ENCODE measurements at regions not wholly inside any gene's neighbourhood (a gene's known extent, or its start where the extent isn't known, plus 50 kb on each side); places are given as distances from the start of the nearest gene placed in this dataset.
"Not testable (repeated sequence)": the region's sequence is repeated elsewhere in the genome, so short reads cannot be mapped to it uniquely, and the experiment has no call there.

DNA sequence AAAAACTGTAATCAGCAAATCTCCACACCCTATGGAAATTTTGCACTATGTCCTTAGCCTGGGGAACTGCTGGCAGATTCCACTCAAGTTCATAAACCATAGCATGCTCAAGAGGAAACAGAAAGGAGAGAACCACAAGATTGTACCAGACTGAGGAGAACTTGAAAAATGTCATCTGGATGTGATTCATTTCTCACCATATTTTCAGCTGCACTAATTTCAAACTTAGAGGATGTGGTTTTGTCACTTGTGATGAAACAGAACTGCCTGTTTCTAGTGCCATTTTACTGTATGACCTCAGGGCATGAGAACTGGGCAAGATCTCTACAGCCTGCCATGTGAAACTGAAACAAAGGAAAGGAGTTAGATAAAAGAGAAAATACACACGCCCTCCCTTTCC lies 1493.1 kb upstream of the FLRT2 start:
- peak; percentile 53 to 66 for DNase-seq

DNA sequence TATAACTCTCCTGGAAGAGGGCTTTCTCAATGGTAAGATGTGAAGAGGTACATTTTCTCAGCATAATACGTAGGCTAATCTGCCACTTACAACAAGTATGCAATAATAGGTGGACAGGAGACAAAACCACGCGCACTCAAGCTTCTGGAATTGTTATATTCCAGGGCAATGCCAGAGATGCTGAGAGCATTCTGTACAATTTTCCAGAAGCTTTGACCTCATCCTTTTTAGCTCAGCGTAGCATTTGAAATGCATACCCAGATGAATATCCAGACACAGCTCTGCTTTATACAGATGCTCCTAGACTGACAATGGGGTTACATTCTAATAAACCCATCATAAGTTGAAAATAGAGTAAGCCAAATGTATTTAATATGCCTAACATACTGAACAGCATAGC lies 1492.4 kb upstream of the FLRT2 start:
- no peak for DNase-seq

DNA sequence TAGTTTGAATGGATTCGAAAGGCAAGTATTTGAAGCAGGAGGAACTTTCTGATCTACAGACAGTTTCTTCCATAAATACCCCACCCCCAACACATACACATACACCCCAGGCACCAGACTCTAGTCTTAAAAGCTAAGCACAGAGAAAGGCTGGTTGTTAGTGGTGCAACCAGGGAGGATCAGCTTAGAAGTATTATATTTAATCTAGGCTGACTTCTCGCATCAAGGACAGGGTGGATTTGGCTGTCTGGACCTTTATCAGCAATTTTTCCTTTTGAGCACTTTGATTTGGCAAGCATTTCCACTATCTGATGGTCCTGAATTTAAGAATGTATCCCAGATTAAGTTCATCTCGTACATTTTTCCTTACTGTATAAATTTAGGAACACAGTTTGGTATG lies 1489.8 kb upstream of the FLRT2 start:
- DNase-seq: no peak

DNA sequence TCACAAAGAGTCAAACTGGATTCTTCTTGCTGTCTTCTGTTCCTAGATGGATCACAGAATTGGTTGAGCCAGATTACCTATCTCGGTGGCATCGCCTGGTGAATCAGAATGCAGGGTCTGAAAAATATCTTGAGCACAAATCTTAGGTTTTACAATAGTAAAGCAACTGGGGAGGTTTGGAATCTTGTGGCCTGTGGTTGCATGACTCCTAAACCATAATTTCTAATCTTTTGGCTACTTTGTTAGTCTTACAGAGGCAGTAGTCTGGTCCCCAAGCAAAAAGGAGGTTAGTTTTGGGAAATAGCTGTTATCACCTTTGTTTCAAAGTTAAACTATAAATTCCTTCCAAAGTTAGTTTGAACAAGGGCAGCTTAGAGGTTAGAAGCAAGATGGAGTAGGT lies 1488.5 kb upstream of the FLRT2 start:
- DNase-seq: no peak

DNA sequence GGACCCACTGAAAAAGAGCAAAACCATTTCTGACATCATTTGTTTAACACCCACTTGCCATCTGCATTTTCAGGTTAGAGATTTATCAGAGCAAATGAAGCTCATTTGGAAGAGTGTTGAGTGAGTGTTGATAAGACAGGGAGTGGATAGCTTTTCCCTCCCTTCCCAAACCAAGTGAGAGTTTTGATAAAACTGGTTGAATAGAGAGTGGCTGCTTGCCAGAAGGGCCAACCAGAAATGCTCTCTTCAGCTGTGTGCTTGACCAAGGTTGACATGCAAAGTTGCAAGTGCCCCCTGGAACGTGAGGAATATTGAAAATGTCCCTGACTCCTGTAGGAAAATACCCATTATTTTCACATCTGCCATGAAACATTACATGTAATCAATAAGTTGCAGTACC lies 1487.0 kb upstream of the FLRT2 start:
- no peak for DNase-seq

DNA sequence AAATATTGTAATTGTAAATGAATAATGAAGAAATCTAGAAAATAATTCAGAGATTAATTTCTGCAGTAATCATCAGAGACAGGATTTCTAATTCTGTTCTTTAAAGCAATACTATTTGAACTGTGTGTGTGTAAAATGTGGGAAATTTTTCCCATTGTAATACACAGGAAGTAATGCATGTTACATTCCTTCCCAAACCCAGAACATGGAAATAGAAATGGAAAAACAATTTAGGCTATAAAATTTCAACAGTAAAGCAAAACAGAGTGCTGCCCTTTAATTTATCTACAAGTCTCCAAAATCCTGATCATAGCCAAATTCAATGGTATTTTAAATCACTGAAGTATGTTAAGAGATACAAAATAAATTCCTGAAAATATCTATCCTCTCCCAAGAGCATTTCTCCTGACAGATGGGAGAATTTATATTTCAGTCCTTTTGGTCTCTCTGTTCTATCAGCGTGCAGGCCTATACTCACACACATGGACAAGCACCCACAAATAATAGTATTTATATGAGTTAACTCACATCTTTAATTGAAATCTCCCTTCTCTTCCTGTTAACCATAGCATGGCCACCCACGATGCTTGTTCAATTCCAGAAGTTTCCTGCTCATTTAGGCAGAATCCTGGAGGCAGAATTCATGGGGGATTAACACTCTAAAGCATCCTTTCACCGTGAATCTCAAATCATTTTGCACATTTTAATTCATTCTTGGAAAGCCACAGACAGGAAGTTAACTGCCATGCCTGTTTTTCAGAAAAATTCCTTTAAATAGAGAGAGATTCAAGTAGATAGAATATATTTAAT lies 1465.4 kb upstream of the FLRT2 start:
- DNase-seq: no peak

DNA sequence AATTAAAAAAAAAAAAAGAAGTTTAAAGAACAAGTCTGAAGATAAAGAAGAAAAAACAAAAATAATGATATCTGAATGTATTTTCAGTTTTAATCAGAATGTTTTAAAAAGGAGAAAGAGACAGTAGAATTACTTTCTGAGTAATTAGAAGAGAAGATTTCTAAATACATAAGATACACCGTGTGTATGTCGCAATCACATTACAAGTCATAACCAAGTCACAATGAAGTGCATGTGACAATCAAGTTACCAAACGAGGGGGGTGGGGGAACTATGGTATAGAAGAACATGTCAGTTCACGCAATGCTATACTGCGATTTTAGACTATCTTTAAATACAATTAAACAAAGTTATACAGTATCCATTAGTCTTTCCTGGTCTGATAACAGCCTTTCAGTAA lies 1464.1 kb upstream of the FLRT2 start:
- DNase-seq: no peak

DNA sequence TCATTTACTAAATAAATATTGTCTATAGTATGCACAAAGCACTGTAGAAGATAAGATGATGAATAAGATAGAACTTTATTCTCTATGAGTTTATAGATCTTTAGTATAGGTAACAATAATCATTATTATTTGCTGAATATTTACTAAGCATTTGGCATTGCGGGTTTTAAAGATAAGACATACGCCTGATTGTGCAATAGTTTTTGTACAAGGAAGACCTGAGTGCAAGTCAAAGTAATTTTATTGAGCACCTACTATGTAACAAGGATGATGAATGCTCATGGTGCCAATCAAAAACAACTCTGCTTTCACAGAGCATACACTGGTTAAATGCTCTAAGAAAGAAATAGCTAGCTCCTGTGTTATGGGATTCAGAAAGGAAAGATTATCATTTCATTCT lies 1461.7 kb upstream of the FLRT2 start:
- no peak for DNase-seq

DNA sequence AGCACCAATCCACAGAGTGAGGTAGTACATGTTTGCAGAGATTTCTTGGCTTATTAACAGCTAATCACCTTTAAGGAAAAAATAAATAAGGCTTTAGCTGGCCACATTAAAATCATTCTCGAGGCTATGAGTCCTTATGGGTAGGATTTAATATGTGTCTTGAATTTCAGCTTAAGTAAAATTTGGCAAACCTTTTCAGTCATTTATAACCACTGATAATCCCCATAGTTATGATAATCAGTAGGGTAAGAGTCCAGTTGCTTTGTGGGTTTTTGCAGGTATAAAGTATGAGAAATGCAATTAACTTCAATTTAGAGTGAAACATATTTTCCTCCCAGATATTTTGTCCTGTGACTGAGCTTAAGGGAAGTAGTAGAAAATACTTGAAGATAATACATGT lies 1458.9 kb upstream of the FLRT2 start:
- DNase-seq: no peak

DNA sequence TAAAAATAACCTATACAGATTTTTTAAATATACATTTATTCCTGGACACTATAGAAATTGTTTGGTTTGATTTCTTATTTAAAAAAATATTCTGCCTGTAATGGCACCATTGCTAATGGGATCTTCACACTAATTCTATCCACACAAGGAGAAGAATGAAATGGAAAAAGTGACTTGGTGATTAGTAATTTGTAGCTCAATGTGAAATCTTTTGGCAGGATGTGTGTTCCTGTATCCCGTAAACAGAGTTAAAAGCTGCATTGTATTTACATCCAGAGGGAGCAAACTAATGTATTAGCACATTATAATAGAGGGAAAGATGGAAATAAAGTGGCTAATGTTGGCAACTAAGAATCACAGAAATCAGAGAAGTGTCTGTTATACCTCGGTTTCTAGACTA lies 1455.3 kb upstream of the FLRT2 start:
- no peak for DNase-seq

DNA sequence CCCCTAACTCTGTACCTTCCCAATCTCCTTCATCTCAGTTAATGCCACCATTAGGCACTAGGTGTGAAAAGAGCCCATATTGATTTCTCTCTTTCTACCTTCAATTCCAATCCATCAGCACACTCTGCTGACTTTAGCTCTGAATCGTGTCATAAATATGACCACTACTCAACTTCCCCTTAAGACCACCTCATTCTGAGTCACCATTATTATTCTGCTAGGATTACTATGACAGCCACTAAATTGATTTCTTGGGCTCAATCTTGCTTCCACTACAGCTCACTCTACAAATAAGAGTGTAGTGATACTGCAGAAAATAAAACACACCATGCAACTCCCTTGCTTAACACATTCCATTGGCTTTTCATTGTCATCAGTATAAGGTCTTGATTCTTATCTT lies 1449.0 kb upstream of the FLRT2 start:
- DNase-seq: no peak

DNA sequence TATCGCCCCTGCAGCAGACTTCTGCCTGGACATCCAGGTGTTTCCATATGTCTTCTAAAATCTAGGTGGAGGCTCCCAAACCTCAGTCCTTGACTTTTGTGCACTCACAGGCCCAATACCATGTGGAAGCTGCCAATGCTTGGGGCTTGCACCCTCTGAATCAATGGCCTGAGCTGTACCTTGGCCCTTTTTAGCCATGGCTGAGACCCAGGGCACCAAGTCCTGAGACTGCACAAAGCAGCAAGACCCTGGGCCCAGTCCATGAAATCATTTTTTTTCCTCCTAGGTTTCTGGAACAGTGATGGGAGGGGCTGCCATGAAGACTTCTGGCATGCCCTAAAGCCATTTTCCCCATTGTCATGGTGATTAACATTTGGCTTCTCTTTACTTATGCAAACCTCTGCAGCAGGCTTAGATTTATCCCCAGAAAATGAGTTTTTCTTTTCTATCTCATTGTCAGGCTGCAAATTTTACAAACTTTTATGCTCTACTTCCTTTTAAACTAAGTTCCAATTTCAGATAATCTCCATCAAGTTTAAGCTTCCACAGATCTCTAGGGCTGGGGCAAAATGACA lies 1445.8 kb upstream of the FLRT2 start:
- DNase-seq: no peak

DNA sequence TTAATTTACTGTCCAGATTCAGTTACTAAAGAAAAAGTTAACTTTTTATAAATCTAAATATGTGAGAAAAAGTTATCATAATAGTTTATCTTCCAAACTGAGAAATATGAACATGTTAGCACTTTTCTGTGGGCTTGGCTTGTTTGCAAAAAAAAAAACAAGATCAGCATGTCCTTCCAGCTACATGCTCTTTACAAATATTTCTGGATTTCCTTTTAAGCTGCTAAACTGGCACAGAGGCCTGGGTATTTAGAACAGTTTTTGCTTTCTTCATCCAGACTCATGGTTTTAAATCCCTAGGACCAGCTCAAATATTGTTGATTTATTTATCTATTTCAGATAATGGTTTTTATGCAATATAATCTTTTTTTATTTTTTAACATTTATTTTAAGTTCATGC lies 1444.5 kb upstream of the FLRT2 start:
- no peak for DNase-seq

DNA sequence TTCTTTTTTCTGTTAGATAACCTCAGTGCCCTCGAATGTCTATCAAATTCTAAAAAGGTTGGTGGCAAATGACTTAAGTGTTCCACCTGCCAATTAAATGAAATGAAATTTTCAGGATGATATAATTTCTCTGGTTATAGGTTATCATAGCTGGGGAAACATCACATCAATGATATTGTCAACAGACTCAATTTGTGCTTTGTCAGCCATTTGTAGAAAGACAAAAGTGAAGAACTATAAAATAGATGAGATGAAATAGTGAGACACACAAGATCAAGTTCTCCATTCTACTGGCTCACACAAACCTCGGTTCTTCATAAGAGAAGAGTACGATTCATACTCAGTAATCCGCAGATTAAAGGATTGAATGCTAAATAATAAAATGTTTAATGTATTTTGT lies 1443.2 kb upstream of the FLRT2 start:
- DNase-seq: no peak

DNA sequence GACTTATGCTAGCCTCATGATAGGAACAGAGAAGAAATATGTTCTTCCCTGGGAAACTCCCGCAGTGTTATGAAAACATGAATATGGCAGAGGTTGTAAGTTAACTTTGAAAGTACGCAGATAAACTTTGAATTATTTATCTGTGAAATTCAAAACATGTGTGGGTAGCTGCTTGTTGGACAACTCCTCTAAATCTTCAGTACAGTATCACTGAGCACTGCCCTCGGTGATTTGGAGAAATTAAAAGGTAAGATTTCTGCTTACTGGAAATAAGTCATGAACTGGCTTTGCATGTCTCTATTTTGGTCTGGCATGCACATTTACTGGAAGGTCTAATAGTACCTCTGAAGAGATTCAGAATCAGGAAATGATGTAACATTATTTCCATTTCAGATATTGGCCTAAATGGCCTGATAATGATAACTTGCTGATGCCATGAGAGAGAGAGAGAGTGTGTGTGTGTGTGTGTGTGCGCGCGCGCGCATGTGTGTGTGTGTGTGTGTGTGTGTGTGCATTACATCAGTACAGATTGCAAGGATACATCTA lies 1441.9 kb upstream of the FLRT2 start:
- DNase-seq: no peak

DNA sequence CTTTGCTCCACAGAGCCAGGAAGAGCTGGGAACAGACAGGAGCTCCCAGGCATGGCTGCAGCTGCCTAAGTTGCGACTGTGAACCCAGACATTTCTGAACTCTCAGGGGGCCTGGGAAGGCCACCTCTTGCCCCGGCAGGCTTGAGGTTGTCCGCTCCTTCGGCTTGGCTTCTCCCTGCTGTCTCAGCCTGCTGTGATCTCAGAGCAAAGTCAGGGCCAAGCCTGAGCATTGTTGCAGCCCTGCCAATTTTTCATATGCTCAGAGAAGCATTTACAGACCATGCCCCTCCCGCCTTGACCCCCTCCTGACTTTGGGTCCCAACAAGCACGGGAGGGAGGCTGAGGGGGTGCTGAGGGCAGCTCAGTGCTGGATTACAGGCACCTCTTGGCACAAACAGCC lies 1439.1 kb upstream of the FLRT2 start:
- DNase-seq: no peak

DNA sequence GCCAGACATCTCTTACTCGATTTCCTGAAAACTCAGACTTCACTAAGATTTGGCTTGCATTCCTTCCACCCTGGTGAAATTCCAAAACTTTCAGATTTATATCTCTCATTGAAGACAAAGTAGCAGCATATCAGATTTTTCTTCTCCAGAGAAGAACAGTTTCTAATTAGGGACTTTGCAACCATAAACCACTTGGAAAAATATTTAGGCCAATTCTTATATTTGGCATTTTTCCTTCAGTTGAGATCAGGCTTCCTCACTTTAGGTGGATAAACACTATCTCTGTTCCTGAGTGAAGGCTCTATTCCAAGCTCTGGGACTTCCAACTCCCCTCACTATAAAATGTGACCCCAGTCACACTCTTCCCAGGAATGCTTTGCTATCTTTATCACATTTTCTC lies 1434.3 kb upstream of the FLRT2 start:
- no peak for DNase-seq

DNA sequence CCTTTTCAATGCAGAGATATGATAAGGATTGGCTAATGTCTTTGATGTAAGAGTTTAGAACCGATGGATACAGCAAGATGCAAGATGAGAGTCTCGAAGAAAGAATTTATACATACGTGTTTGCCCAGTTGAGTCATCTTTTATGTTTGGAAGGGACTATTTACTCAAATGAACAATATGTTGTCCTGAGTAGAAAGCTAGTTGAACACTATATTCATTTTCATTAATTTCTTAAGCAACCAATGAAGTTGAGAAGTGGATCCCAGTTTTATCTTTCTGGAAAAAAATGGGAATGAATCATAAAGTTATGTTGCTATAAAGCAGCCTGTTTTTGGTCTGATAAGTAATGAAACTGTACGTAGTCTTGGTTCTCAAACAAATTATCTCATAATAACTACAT lies 1431.7 kb upstream of the FLRT2 start:
- DNase-seq: no peak

DNA sequence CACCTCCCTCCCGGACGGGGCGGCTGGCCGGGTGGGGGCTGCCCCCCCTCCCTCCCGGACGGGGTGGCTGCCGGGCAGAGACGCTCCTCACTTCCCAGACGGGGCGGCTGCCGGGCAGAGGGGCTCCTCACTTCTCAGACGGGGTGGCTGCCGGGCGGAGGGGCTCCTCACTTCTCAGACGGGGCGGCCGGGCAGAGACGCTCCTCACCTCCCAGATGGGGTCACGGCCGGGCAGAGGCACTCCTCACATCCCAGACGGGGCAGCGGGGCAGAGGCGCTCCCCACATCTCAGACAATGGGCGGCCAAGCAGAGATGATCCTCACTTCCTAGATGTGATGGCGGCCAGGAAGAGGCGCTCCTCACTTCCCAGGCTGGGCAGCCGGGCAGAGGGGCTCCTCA lies 1430.4 kb upstream of the FLRT2 start:
- DNase-seq: not testable (repeated sequence)

DNA sequence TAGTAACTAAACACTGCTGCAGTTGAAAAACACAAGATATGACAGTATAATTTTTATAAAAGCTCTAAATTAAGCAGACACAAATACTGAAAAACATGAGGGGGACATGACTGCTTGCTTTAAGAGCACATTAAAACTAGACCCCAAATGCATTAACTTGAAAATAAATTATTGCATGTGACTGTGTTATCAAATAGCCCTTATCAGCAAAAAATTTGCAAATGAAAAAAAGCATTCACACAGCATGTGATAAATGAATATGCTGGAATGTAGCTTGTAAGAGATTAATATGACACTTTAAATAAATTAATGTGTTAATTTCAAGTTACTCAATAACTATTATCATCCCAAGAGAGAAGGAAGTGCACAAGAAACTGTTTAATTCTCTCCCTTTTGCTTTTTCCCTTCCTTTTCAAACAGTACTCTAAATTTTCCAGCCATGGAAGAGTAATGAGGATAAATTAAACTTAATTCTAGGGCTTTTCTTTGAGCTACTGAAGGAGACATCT lies 1422.1 kb upstream of the FLRT2 start:
- DNase-seq: no peak

DNA sequence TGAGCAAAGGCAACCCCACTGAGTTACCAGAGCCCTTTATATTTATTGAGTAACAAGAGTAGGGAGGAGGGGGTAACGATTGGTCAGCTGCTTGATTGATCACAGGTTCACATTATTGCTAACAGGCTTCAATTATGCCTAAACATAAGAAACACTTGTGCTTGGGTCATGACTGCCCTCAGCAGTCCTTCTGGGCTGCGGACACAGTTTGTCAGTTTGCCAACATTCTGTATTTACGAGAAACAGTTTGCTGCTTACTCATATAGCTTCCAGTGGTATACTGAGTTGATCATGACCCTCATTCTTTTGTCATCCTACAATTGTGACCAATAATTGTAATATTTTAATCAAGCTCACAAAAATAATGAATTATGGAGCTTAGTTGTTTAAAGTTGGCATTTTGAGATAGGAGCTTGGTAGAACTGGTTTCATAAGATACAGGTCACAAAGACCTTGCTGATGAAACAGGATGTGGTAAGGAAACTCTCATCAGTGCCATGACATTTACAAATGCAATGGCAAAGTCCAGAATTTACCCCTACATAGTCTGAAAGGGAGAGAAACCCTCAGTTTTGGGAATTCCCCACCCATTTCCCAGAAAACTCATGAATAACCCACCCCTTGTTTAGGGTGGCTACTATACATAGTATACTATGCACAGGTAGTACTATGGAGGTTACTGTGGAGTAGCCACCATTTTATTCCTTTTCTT lies 1421.0 kb upstream of the FLRT2 start:
- no peak for DNase-seq

DNA sequence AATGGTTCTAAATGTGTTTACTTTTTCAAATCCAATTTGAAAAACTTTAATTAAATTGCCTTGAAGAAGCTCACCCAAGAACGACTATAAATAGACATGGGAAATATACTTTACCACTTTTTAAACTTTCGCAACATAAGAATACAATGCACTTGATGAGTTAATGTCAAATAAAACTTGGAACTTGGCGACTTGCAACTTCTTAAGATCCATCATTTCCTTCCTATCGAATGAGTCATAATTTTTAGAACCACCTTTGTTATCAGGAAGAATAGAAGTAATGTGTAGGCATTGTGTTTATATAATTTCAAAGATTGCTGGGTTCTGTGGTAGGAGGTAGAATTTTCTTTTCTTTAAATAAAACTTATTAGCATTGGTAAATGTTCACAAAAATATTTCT lies 1417.4 kb upstream of the FLRT2 start:
- DNase-seq: no peak

DNA sequence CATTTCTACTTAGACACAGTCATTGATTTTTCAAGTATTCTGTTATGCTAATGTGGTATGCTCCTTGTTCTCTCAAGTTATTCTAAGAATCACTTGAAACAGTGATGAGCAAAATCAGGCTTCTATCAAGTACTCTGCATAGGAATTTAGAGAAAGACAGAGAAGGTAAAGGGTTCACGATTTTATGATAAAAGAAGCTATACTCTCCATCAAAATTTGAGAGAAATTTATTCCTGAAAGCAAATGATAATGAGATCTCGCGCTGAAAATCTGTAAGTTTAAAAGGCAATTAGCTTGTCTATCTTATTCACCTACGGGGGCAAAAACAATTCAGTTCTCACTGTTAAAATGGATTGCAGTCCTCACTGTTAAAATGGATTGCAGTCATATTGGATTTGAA lies 1404.3 kb upstream of the FLRT2 start:
- no peak for DNase-seq

DNA sequence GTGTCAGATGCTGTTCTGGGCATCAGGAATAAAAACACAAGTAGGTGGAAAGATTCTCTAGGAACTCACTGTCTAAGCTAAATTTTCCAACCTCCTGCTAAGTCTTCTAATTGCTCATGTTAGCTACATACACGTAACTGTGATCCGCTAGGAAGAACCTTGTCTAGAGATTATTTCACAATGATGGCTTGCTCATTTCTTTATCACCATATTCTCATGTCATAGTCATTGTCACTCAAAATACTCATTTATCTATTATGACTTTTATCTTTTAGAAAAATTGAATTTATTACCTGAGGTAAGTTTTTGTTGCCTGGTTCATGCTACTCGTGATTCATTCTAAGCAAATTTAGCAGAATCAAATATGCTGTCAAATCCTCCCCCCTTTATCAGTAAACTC lies 1402.4 kb upstream of the FLRT2 start:
- no peak for DNase-seq

Measured in inflammatory macrophage (primary cell).